Brain pericyte (primary cell): ENCODE measurements at regions not wholly inside any gene's neighbourhood (a gene's known extent, or its start where the extent isn't known, plus 50 kb on each side); places are given as distances from the start of the nearest gene placed in this dataset.

Experiments used
- DNase-seq: peaks from one replicate; pipeline ENCODE4 v3.0.0-alpha.2; 2012; ENCODE audit warnings: low read depth, low spot score

GRCh38 chr3:144624656-144625055 lies 653.0 kb downstream of the DIPK2A start:
- no peak for DNase-seq

GRCh38 chr3:144626835-144627234 lies 655.2 kb downstream of the DIPK2A start:
- DNase-seq, result no peak

GRCh38 chr3:144629381-144629780 lies 657.8 kb downstream of the DIPK2A start:
- DNase-seq, result no peak

DNA sequence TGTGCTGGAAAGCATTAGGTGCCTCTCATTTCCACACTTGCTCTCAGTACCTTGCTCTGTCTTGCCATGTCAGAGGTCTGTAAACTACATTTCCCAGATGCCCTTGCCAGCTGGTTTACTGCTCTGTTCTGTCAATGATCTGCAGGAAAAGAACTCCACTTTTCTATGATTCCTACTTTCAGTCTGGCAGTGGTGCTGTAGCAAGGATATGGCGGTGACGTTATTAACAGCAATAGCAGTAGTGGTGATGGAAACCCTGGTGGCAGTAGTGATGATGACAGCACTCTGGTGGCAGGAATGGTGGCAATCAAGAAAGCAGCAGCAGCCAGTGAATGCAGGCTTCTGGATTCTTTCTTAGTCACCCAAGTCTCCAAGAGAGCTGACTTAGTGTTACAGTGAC lies 665.2 kb downstream of the DIPK2A start:
- no peak for DNase-seq

DNA sequence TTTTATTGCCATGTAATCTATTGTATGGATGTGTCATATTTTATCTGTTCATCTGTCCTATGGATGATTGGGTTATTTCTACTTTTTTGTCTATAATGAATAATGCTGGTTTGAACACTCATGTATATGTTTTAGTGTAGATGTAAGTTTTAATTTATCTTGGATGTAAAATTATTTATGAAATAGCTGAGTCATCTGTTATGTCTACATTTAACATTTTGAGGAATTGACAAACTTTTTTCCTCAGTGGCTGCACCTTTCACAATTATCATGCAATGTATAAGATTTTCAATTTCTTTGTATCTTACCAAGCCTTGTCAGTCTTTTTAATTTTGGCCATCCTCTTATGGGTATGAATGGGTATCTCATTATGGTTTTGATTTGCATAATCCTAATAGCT lies 666.4 kb downstream of the DIPK2A start:
- no peak for DNase-seq

DNA sequence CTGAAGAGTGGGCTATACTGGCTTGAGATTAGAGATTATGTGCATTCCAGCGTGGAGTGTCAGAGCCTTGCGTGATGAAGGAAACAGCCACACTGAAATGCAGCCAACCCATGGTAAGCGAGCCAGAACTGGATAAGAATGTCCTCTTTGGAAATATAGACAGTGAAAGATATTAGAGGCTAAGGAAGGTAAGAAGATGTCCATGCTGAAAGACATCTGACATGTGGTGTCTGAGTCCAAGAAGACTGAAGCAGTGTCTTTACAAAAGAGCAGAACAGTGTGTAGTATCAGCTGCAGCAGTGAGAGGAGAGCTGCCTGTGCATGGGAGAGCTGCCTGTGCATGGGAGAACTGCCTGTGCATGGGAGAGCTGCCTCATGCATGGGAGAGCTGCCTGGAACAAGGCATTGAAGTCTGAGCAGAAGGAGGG lies 672.2 kb downstream of the DIPK2A start:
- DNase-seq, result no peak

- no peak for DNase-seq
Observed at GRCh38 chr3:144645300-144645699, 673.7 kb downstream of the DIPK2A start.

DNA sequence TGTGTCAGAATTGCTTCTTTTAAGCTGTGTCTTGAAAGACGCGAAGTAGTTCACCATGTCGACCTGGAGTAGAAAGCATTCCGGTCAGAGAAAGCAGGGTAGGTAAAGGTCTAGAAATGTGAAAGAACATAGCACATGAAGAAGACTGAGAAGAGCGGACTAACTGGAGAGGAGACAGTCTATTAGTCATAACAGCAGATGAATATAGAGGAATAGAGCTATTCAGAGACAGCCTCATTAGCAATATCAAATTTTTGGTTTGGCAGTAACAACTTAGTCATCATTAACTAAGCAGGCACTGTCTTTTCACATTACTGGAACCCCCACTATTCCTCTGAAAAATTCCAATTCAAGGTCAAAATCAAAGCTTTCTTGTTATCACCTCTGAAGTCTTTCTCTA lies 678.8 kb downstream of the DIPK2A start:
- no peak for DNase-seq

GRCh38 chr3:144652573-144652972 lies 681.0 kb downstream of the DIPK2A start:
- DNase-seq, result no peak

DNA sequence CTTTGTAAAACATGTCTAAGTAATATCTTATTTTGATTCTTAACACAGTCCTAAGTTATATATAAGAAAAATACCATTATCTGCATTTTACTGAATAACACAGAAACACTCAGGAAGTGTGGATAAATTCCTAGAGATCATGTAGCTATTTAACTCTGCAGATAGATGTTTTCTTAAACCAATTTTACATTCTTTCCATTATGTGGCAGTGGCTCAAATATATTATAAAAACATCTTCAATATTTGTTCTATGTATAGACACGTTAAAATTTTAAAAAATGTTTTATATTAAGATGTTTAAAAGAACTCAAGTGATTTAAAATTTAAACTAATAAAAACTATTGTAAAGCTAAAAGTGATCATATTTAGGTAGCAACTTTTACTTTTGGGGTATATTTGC lies 683.8 kb downstream of the DIPK2A start:
- no peak for DNase-seq

GRCh38 chr3:144660186-144660585 lies 688.6 kb downstream of the DIPK2A start:
- no peak for DNase-seq

DNA sequence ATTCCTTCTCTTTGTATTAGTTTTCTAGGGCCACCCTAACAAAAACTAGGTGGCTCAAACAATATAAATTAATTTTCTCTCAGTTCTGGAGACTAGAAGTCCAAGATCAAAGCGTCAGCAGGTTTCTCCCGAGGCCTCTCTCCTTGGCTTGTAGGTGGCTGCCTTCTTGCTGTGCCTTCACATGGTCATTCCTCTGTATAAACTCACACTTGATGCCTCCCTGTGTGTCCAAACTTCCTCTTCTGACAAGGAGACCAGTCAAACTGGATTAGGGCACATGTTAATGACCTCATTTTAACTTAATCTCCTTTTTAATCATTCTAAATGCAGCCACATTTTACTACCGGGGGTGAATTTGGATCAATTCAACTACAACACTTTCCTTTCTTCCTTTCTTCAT lies 691.1 kb downstream of the DIPK2A start:
- DNase-seq, result no peak

DNA sequence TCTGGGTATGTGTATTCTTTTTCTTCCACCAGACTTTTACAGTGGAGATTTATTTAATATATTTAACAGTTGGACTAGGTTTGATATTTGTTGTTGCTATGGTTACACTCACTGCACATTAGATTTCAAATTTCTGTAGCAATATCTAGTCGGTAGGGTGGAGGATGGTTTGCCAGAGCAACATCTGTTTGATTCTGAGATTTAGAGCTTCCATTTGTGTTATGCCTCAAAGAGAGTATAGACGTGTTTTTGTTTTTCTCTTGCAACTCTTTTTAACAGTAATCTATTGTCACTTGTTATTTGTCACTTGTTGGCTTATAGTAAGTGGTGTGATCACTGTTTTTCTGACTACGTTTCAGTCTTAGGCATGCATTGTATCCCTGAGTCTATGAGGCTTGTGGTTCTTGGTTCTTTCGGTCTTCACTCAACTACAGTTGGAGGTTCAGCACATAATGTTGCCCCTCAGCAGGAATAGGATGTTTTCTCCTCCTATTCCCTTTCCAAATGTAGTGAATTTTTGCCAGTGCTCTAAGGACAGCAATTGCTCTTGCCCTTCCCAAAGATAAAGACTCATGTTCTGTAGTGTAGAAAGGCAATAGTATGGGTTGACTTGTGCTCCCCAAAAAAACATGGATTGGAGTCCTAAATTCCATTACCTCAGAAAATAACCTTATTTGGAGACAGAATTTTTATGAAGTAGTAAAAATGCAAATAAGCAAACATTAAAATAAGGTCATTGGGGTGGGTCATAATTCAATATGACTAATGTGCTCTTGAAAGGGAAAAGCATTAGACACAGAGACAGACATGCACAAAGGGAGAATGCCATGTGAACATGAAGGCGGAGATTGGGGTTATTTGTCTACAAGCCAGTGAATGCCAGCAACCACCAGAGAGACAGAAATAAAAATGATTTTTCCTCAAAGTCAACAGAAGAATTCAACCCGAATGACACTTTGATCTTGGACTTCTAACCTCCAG lies 692.1 kb downstream of the DIPK2A start:
- DNase-seq, result no peak

DNA sequence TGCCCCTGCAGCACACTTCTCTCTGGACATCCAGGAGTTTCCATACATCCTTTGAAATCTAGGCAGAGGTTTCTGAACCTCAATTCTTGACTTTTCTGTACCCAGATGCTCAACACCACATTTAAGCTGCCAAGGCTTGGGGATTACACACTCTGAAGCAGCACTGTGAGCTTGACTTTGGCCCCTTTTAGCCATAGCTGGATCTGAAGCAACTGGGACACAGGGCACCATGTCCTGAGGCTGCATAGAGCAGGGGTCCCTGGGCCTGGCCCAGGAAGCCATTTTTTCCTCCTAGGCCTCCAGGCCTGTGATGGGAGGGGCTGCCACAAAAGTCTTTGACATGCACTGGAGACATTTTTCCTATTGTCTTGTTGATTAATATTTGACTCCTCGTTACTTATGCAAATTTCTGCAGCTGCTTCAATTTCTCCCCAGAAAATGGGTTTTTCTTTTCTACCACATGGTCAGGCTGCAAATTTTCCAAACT lies 694.0 kb downstream of the DIPK2A start:
- no peak for DNase-seq

DNA sequence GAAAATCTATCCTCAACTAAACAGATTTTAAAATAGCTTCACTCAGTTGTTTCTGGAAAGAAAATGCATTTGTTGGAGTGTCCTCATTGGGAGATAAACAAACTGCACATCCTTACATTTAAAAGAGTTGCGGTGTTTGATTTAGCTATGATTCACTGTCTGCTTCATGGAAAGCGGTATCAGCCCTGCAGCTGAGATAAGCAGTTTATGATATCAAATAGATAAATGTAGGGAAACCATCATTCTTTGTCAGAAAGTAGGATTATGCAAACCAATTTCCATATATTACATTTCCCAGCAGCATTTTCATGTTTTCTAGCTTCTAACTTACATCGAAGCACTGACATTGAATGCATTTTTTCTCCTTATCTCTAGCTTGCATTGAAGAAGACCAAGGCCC lies 698.9 kb downstream of the DIPK2A start:
- no peak for DNase-seq

DNA sequence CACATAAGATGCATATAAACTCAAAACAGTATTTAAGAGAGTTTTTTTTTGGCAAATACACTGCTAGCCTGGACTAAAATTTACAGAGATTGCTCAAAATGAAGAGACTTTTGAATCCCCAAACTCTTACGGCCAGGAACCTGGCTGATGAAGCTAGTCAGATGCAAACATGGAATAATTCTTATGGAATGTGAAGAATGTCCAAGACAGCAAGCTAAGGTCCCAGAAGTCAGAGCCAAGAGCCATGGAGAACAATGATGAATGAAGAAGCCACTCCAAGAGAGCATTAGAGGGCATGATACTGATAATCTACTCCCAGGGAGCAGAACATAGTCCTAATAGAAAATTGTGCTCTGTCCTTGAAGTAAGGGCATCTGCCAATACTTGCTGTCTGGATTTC lies 705.5 kb downstream of the DIPK2A start:
- DNase-seq, result no peak

GRCh38 chr3:144683065-144683464 lies 711.4 kb downstream of the DIPK2A start:
- DNase-seq, result no peak

DNA sequence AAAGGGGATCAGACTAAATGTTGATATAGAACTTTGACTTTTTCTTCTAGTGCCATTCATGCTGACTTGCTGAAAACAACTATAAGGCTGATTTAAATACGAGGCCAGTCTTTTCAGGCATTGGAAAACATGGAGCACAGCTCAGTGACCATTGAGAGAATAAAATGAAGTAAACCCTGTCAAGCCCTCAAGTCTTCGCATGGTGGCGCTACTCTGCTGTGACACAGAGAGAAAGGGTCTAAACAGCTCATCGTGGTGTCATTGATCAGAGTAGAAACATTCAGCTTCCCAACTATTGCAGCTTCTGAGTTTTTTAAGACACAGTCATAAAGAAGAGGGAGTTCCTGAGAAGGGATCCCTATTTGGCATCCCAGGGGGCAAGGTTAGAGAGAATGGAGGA lies 716.2 kb downstream of the DIPK2A start:
- no peak for DNase-seq

DNA sequence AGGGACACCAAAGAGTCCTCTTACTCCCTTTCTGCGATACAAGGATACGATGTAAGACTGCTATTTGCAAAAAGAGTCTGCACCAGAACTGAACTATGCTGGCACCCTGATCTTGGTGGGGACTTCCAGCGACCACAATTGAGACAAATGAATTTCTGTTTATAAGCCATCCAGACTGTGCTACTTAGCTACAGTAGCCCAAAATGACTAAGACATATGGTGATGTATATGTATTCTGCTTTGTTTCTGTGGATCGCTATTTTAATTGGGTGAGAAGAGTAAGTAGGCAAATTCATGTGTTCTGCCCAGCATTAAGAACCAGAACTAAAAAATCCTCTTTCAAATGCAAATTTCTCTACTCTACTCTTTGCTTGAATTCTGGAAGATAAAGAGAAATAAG lies 720.9 kb downstream of the DIPK2A start:
- no peak for DNase-seq

GRCh38 chr3:144708437-144708836 lies 736.8 kb downstream of the DIPK2A start:
- DNase-seq, result no peak

- DNase-seq, result no peak
Observed at GRCh38 chr3:144737281-144737680, 765.7 kb downstream of the DIPK2A start.

DNA sequence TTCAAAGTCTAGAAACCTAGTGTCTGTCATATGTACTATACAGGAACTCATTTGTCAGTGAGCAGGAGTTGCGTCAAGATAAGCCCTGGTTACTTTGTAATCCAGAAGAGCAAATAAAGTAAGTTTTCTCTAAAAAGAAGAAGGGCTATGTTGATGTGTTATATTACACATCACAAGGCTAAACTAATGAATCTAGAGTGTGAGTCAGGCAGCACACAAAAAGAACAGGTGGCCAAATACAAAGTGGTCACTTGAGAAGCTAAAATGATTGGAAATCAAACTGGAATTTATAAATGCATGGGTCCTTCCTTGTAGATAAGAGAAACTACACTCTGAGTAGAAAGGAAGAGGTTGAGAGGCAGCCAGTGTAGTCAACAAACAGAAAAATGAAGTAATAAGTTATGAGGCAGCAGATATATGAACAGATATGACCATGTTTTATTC lies 771.6 kb downstream of the DIPK2A start:
- DNase-seq, result no peak

DNA sequence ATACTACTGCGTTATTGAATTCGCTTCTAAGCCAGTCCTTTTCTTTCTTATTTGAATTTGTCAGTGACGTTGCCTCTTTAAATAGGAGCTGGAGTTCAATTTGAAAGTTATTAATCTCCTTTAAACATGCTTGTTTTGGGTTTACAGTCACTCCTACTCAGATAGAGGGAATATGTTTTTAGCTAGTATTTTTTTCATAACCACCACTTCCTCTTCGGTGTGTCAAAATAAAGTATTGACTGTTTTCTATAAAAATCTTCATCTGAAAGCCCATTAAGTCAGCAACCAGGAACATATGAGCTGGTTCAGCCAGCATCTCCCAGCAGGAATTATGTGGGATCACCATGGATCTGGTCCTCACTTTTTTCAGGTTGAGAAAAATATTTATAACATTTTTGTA lies 772.9 kb downstream of the DIPK2A start:
- DNase-seq, result no peak
